ENCODE measurements at regions not wholly inside any gene's neighbourhood (a gene's known extent, or its start where the extent isn't known, plus 50 kb on each side); places are given as distances from the start of the nearest gene placed in this dataset.
A peak's percentile ranks its signal among the peaks of the same experiment; 100 is the strongest.

- DNase-seq (ENCODE audit: low spot score) = no peak
- intact Hi-C loops (cut with DNase I) = no loop called here
These were observed 371.9 kb upstream of the TNP1 start for GRCh38 chr2:217231724-217232123.

- intact Hi-C loops (cut with DNase I) = no loop called here
- DNase-seq (ENCODE audit: low spot score) = no peak
These were observed 371.3 kb upstream of the TNP1 start for GRCh38 chr2:217231212-217231611.

- intact Hi-C loops (cut with DNase I) = no loop called here
- DNase-seq (ENCODE audit: low spot score) = no peak
These were observed 368.9 kb upstream of the TNP1 start for GRCh38 chr2:217228732-217229131.

GRCh38 chr2:217227794-217228193 lies 367.9 kb upstream of the TNP1 start:
- intact Hi-C loops (cut with DNase I) = no loop called here
- DNase-seq (ENCODE audit: low spot score) = no peak

- intact Hi-C loops (cut with DNase I) = no loop called here
- DNase-seq (ENCODE audit: low spot score) = no peak
These were observed 365.7 kb upstream of the TNP1 start for GRCh38 chr2:217225596-217225995.

- DNase-seq (ENCODE audit: low spot score) = no peak
- intact Hi-C loops (cut with DNase I) = no loop called here
These were observed 363.5 kb upstream of the TNP1 start for GRCh38 chr2:217223222-217223930.

- intact Hi-C loops (cut with DNase I) = loop anchor here in 1 of 2 donors (1.0 kb wide), 1 partner anchor 11 kb away; no protein-coding TSS in a partner anchor
- DNase-seq (ENCODE audit: low spot score) = no peak
These were observed 362.5 kb upstream of the TNP1 start for GRCh38 chr2:217222309-217222910.

GRCh38 chr2:217220228-217221013 lies 360.6 kb upstream of the TNP1 start:
- no peak for DNase-seq (ENCODE audit: low spot score)
- intact Hi-C loops (cut with DNase I) = no loop called here

GRCh38 chr2:217219164-217219520 lies 359.3 kb upstream of the TNP1 start:
- intact Hi-C loops (cut with DNase I) = no loop called here
- no peak for DNase-seq (ENCODE audit: low spot score)

GRCh38 chr2:217218269-217219163 lies 358.7 kb upstream of the TNP1 start:
- intact Hi-C loops (cut with DNase I) = no loop called here
- DNase-seq (ENCODE audit: low spot score) = peak; percentile 72

- intact Hi-C loops (cut with DNase I) = no loop called here
- no peak for DNase-seq (ENCODE audit: low spot score)
These were observed 357.1 kb upstream of the TNP1 start for GRCh38 chr2:217216982-217217381.

GRCh38 chr2:217216316-217216715 lies 356.5 kb upstream of the TNP1 start:
- no peak for DNase-seq (ENCODE audit: low spot score)
- intact Hi-C loops (cut with DNase I) = no loop called here

GRCh38 chr2:217215877-217216276 lies 356.0 kb upstream of the TNP1 start:
- no peak for DNase-seq (ENCODE audit: low spot score)
- intact Hi-C loops (cut with DNase I) = no loop called here

GRCh38 chr2:217208867-217209266 lies 349.0 kb upstream of the TNP1 start:
- DNase-seq (ENCODE audit: low spot score) = no peak
- intact Hi-C loops (cut with DNase I) = no loop called here

GRCh38 chr2:217207699-217208010 lies 347.8 kb upstream of the TNP1 start:
- intact Hi-C loops (cut with DNase I) = no loop called here
- DNase-seq (ENCODE audit: low spot score) = no peak

GRCh38 chr2:217206907-217207698 lies 347.2 kb upstream of the TNP1 start:
- DNase-seq (ENCODE audit: low spot score) = no peak
- intact Hi-C loops (cut with DNase I) = no loop called here

- intact Hi-C loops (cut with DNase I) = no loop called here
- DNase-seq (ENCODE audit: low spot score) = no peak
These were observed 346.3 kb upstream of the TNP1 start for GRCh38 chr2:217206016-217206725.

- intact Hi-C loops (cut with DNase I) = no loop called here
- no peak for DNase-seq (ENCODE audit: low spot score)
These were observed 344.5 kb upstream of the TNP1 start for GRCh38 chr2:217204358-217204757.
